HuH-7.5 (cell line): ENCODE measurements at regions not wholly inside any gene's neighbourhood (a gene's known extent, or its start where the extent isn't known, plus 50 kb on each side); places are given as distances from the start of the nearest gene placed in this dataset.
"Not testable (repeated sequence)": the region's sequence is repeated elsewhere in the genome, so short reads cannot be mapped to it uniquely, and the experiment has no call there.

Experiments used
- DNase-seq: peaks from one replicate; pipeline ENCODE4 v3.0.0; 2011; ENCODE audit warnings: low spot score

- DNase-seq, result no peak
Observed at GRCh38 chr1:191788551-191788950, 369.7 kb upstream of the RGS18 start.

GRCh38 chr1:191798178-191798577 is 360.1 kb upstream of the RGS18 start:
- DNase-seq, result no peak

- DNase-seq, result no peak
Observed at GRCh38 chr1:191804311-191804710, 354.0 kb upstream of the RGS18 start.

GRCh38 chr1:191813593-191813992 is 344.7 kb upstream of the RGS18 start:
- not testable (repeated sequence) for DNase-seq

GRCh38 chr1:191818198-191818597 is 340.1 kb upstream of the RGS18 start:
- DNase-seq, result no peak

GRCh38 chr1:191831572-191831971 is 326.7 kb upstream of the RGS18 start:
- no peak for DNase-seq

- no peak for DNase-seq
Observed at GRCh38 chr1:191839891-191840290, 318.4 kb upstream of the RGS18 start.

- DNase-seq, result no peak
Observed at GRCh38 chr1:191851799-191852595, 306.3 kb upstream of the RGS18 start.

- no peak for DNase-seq
Observed at GRCh38 chr1:191852907-191853306, 305.4 kb upstream of the RGS18 start.

GRCh38 chr1:191857600-191857999 is 300.7 kb upstream of the RGS18 start:
- DNase-seq, result no peak

- no peak for DNase-seq
Observed at GRCh38 chr1:191865479-191865878, 292.8 kb upstream of the RGS18 start.

GRCh38 chr1:191866155-191866554 is 292.1 kb upstream of the RGS18 start:
- DNase-seq, result no peak

- no peak for DNase-seq
Observed at GRCh38 chr1:191869790-191870312, 288.4 kb upstream of the RGS18 start.

- no peak for DNase-seq
Observed at GRCh38 chr1:191870490-191870889, 287.8 kb upstream of the RGS18 start.

GRCh38 chr1:191875994-191876393 is 282.3 kb upstream of the RGS18 start:
- no peak for DNase-seq

GRCh38 chr1:191876631-191877030 is 281.6 kb upstream of the RGS18 start:
- no peak for DNase-seq

- no peak for DNase-seq
Observed at GRCh38 chr1:191882870-191883269, 275.4 kb upstream of the RGS18 start.

GRCh38 chr1:191886977-191887376 is 271.3 kb upstream of the RGS18 start:
- no peak for DNase-seq

GRCh38 chr1:191888996-191889622 is 269.2 kb upstream of the RGS18 start:
- DNase-seq, result no peak

GRCh38 chr1:191889623-191890003 is 268.6 kb upstream of the RGS18 start:
- DNase-seq, result no peak

GRCh38 chr1:191890433-191891088 is 267.7 kb upstream of the RGS18 start:
- DNase-seq, result no peak

- no peak for DNase-seq
Observed at GRCh38 chr1:191892716-191893115, 265.5 kb upstream of the RGS18 start.

GRCh38 chr1:191895049-191895448 is 263.2 kb upstream of the RGS18 start:
- no peak for DNase-seq
